ENCODE measurements at regions not wholly inside any gene's neighbourhood (a gene's known extent, or its start where the extent isn't known, plus 50 kb on each side); places are given as distances from the start of the nearest gene placed in this dataset.

GRCh38 chr4:27711041-27711440 is 850.4 kb downstream of the STIM2 start:
- no peak for DNase-seq (ENCODE audit: low read depth in 2 of 2)
- Histone ChIP-seq H3K9ac (ENCODE audit: insufficient read depth, low read length) (no peak overlapping the region), H3K4me3 (replicated peaks in 1 of 4; ENCODE audit: control extremely low read depth in 1 of 4, insufficient read depth in 1 of 4, low read depth in 3 of 4, low read length in 4 of 4) (no peak overlapping the region), H3K4me2 (ENCODE audit: extremely low read depth, insufficient read depth, low read length) (no peak overlapping the region), H3K9me3 (ENCODE audit: control insufficient read depth, insufficient read depth, low read depth, low read length) (no peaks in the 10 kb centered on the region), H2AFZ (ENCODE audit: low read length) (no peak overlapping the region), H3K36me3 (ENCODE audit: control insufficient read depth, insufficient read depth, low read length) (no peaks in the 10 kb centered on the region), H3K4me1 (ENCODE audit: control insufficient read depth, extremely low read depth, insufficient read depth, low read length) (no peaks in the 10 kb centered on the region), H3K27ac (ENCODE audit: insufficient read depth, low read length) (no peak overlapping the region), H4K20me1 (ENCODE audit: control insufficient read depth, extremely low read depth, insufficient read depth, low read length) (no peaks in the 10 kb centered on the region), H3K79me2 (ENCODE audit: control insufficient read depth, insufficient read depth, low read length) (no peaks in the 10 kb centered on the region), H3K27me3 (ENCODE audit: control insufficient read depth, insufficient read depth, low read length) (no peaks in the 10 kb centered on the region)
- no peak for TF ChIP-seq EZH2 (IDR thresholded peaks at IDR 0.05; ENCODE audit: low read length, missing control alignments)
- TF ChIP-seq, protein P1, sequence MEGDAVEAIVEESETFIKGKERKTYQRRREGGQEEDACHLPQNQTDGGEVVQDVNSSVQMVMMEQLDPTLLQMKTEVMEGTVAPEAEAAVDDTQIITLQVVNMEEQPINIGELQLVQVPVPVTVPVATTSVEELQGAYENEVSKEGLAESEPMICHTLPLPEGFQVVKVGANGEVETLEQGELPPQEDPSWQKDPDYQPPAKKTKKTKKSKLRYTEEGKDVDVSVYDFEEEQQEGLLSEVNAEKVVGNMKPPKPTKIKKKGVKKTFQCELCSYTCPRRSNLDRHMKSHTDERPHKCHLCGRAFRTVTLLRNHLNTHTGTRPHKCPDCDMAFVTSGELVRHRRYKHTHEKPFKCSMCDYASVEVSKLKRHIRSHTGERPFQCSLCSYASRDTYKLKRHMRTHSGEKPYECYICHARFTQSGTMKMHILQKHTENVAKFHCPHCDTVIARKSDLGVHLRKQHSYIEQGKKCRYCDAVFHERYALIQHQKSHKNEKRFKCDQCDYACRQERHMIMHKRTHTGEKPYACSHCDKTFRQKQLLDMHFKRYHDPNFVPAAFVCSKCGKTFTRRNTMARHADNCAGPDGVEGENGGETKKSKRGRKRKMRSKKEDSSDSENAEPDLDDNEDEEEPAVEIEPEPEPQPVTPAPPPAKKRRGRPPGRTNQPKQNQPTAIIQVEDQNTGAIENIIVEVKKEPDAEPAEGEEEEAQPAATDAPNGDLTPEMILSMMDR (conservative IDR thresholded peaks at IDR 0.05 in 1 of 2, IDR thresholded peaks at IDR 0.05 in 1 of 2; ENCODE audit: low read depth in 1 of 2, low read length in 2 of 2) = no peak

GRCh38 chr4:27714073-27714472 is 853.4 kb downstream of the STIM2 start:
- Histone ChIP-seq H3K27ac (ENCODE audit: insufficient read depth, low read length) (no peak overlapping the region), H3K9me3 (ENCODE audit: control insufficient read depth, insufficient read depth, low read depth, low read length) (no peaks in the 10 kb centered on the region), H3K36me3 (ENCODE audit: control insufficient read depth, insufficient read depth, low read length) (no peaks in the 10 kb centered on the region), H3K4me1 (ENCODE audit: control insufficient read depth, extremely low read depth, insufficient read depth, low read length) (no peaks in the 10 kb centered on the region), H3K9ac (ENCODE audit: insufficient read depth, low read length) (no peak overlapping the region), H4K20me1 (ENCODE audit: control insufficient read depth, extremely low read depth, insufficient read depth, low read length) (no peaks in the 10 kb centered on the region), H3K4me2 (ENCODE audit: extremely low read depth, insufficient read depth, low read length) (no peak overlapping the region), H3K27me3 (ENCODE audit: control insufficient read depth, insufficient read depth, low read length) (no peaks in the 10 kb centered on the region), H2AFZ (ENCODE audit: low read length) (no peak overlapping the region), H3K79me2 (ENCODE audit: control insufficient read depth, insufficient read depth, low read length) (no peaks in the 10 kb centered on the region), H3K4me3 (replicated peaks in 1 of 4; ENCODE audit: control extremely low read depth in 1 of 4, insufficient read depth in 1 of 4, low read depth in 3 of 4, low read length in 4 of 4) (no peak overlapping the region)
- no peak for TF ChIP-seq EZH2 (IDR thresholded peaks at IDR 0.05; ENCODE audit: low read length, missing control alignments)
- TF ChIP-seq, protein P1 (conservative IDR thresholded peaks at IDR 0.05 in 1 of 2, IDR thresholded peaks at IDR 0.05 in 1 of 2; ENCODE audit: low read depth in 1 of 2, low read length in 2 of 2) = no peak
- peak; percentile 1 to 11 for DNase-seq (ENCODE audit: low read depth in 2 of 2)

- H3K9ac ChIP-seq (ENCODE audit: insufficient read depth, low read length) = no peak overlapping the region
- no peak for TF ChIP-seq EZH2 (IDR thresholded peaks at IDR 0.05; ENCODE audit: low read length, missing control alignments)
- TF ChIP-seq, protein P1 (conservative IDR thresholded peaks at IDR 0.05 in 1 of 2, IDR thresholded peaks at IDR 0.05 in 1 of 2; ENCODE audit: low read depth in 1 of 2, low read length in 2 of 2) = no peak
- H2AFZ ChIP-seq (ENCODE audit: low read length) = no peak overlapping the region
- no peak for DNase-seq (ENCODE audit: low read depth in 2 of 2)
- H3K27me3 ChIP-seq (ENCODE audit: control insufficient read depth, insufficient read depth, low read length) = no peaks in the 10 kb centered on the region
- no peak overlapping the region for H3K4me3 ChIP-seq (replicated peaks in 1 of 4; ENCODE audit: control extremely low read depth in 1 of 4, insufficient read depth in 1 of 4, low read depth in 3 of 4, low read length in 4 of 4)
- H4K20me1 ChIP-seq (ENCODE audit: control insufficient read depth, extremely low read depth, insufficient read depth, low read length) = no peaks in the 10 kb centered on the region
- H3K9me3 ChIP-seq (ENCODE audit: control insufficient read depth, insufficient read depth, low read depth, low read length) = no peaks in the 10 kb centered on the region
- H3K4me2 ChIP-seq (ENCODE audit: extremely low read depth, insufficient read depth, low read length) = no peak overlapping the region
- no peaks in the 10 kb centered on the region for H3K36me3 ChIP-seq (ENCODE audit: control insufficient read depth, insufficient read depth, low read length)
- no peaks in the 10 kb centered on the region for H3K79me2 ChIP-seq (ENCODE audit: control insufficient read depth, insufficient read depth, low read length)
- H3K4me1 ChIP-seq (ENCODE audit: control insufficient read depth, extremely low read depth, insufficient read depth, low read length) = no peaks in the 10 kb centered on the region
- H3K27ac ChIP-seq (ENCODE audit: insufficient read depth, low read length) = no peak overlapping the region
These were observed 856.2 kb downstream of the STIM2 start for GRCh38 chr4:27716693-27717430.

Data from fibroblast of lung (primary cell).